ENCODE measurements at regions not wholly inside any gene's neighbourhood (a gene's known extent, or its start where the extent isn't known, plus 50 kb on each side); places are given as distances from the start of the nearest gene placed in this dataset.
"Not testable (repeated sequence)": the region's sequence is repeated elsewhere in the genome, so short reads cannot be mapped to it uniquely, and the experiment has no call there.

GRCh38 chr3:167032267-167032876 lies 347.7 kb downstream of the ZBBX start:
- Histone ChIP-seq H4K20me1 (ENCODE audit: control insufficient read depth, extremely low read depth, insufficient read depth, low read length) (no peaks in the 10 kb centered on the region), H3K36me3 (ENCODE audit: control insufficient read depth, insufficient read depth, low read length) (no peaks in the 10 kb centered on the region), H3K27ac (ENCODE audit: insufficient read depth, low read length) (no peak overlapping the region), H3K9me3 (ENCODE audit: control insufficient read depth, insufficient read depth, low read depth, low read length) (no peaks in the 10 kb centered on the region), H3K4me1 (ENCODE audit: control insufficient read depth, extremely low read depth, insufficient read depth, low read length) (no peaks in the 10 kb centered on the region), H2AFZ (ENCODE audit: low read length) (no peak overlapping the region), H3K4me2 (ENCODE audit: extremely low read depth, insufficient read depth, low read length) (no peak overlapping the region), H3K4me3 (replicated peaks in 1 of 4; ENCODE audit: control extremely low read depth in 1 of 4, insufficient read depth in 1 of 4, low read depth in 3 of 4, low read length in 4 of 4) (no peak overlapping the region), H3K79me2 (ENCODE audit: control insufficient read depth, insufficient read depth, low read length) (no peaks in the 10 kb centered on the region), H3K27me3 (ENCODE audit: control insufficient read depth, insufficient read depth, low read length) (no peaks in the 10 kb centered on the region), H3K9ac (ENCODE audit: insufficient read depth, low read length) (no peak overlapping the region)
- peak; percentile 61 to 79 for DNase-seq (ENCODE audit: low read depth in 2 of 2)
- no peak for TF ChIP-seq EZH2 (IDR thresholded peaks at IDR 0.05; ENCODE audit: low read length, missing control alignments)
- peak in 1 of 2 donors; percentile 60 for TF ChIP-seq CTCF (conservative IDR thresholded peaks at IDR 0.05 in 1 of 2, IDR thresholded peaks at IDR 0.05 in 1 of 2; ENCODE audit: low read depth in 1 of 2, low read length in 2 of 2)

- Histone ChIP-seq H2AFZ (ENCODE audit: low read length) (no peak overlapping the region), H3K4me2 (ENCODE audit: extremely low read depth, insufficient read depth, low read length) (no peak overlapping the region), H3K27ac (ENCODE audit: insufficient read depth, low read length) (no peak overlapping the region), H3K9ac (ENCODE audit: insufficient read depth, low read length) (no peak overlapping the region), H3K4me3 (replicated peaks in 1 of 4; ENCODE audit: control extremely low read depth in 1 of 4, insufficient read depth in 1 of 4, low read depth in 3 of 4, low read length in 4 of 4) (no peak overlapping the region), H3K36me3 (ENCODE audit: control insufficient read depth, insufficient read depth, low read length) (no peaks in the 10 kb centered on the region), H3K27me3 (ENCODE audit: control insufficient read depth, insufficient read depth, low read length) (no peaks in the 10 kb centered on the region), H3K79me2 (ENCODE audit: control insufficient read depth, insufficient read depth, low read length) (no peaks in the 10 kb centered on the region), H4K20me1 (ENCODE audit: control insufficient read depth, extremely low read depth, insufficient read depth, low read length) (no peaks in the 10 kb centered on the region), H3K9me3 (ENCODE audit: control insufficient read depth, insufficient read depth, low read depth, low read length) (no peaks in the 10 kb centered on the region), H3K4me1 (ENCODE audit: control insufficient read depth, extremely low read depth, insufficient read depth, low read length) (no peaks in the 10 kb centered on the region)
- DNase-seq (ENCODE audit: low read depth in 2 of 2): peak in 1 of 2 donors; percentile 8
- TF ChIP-seq EZH2 (IDR thresholded peaks at IDR 0.05; ENCODE audit: low read length, missing control alignments): no peak
- no peak for TF ChIP-seq CTCF (conservative IDR thresholded peaks at IDR 0.05 in 1 of 2, IDR thresholded peaks at IDR 0.05 in 1 of 2; ENCODE audit: low read depth in 1 of 2, low read length in 2 of 2)
Measured at GRCh38 chr3:167031364-167032049, 348.6 kb downstream of the ZBBX start.

GRCh38 chr3:167030082-167030725 lies 349.9 kb downstream of the ZBBX start:
- no peak overlapping the region for H3K27ac ChIP-seq (ENCODE audit: insufficient read depth, low read length)
- H3K27me3 ChIP-seq (ENCODE audit: control insufficient read depth, insufficient read depth, low read length): no peaks in the 10 kb centered on the region
- DNase-seq (ENCODE audit: low read depth in 2 of 2): no peak
- no peaks in the 10 kb centered on the region for H3K36me3 ChIP-seq (ENCODE audit: control insufficient read depth, insufficient read depth, low read length)
- no peak overlapping the region for H3K9ac ChIP-seq (ENCODE audit: insufficient read depth, low read length)
- no peaks in the 10 kb centered on the region for H3K9me3 ChIP-seq (ENCODE audit: control insufficient read depth, insufficient read depth, low read depth, low read length)
- H3K4me2 ChIP-seq (ENCODE audit: extremely low read depth, insufficient read depth, low read length): no peak overlapping the region
- no peak overlapping the region for H3K4me3 ChIP-seq (replicated peaks in 1 of 4; ENCODE audit: control extremely low read depth in 1 of 4, insufficient read depth in 1 of 4, low read depth in 3 of 4, low read length in 4 of 4)
- H3K4me1 ChIP-seq (ENCODE audit: control insufficient read depth, extremely low read depth, insufficient read depth, low read length): no peaks in the 10 kb centered on the region
- H2AFZ ChIP-seq (ENCODE audit: low read length): no peak overlapping the region
- TF ChIP-seq CTCF (conservative IDR thresholded peaks at IDR 0.05 in 1 of 2, IDR thresholded peaks at IDR 0.05 in 1 of 2; ENCODE audit: low read depth in 1 of 2, low read length in 2 of 2) (no peak), EZH2 (IDR thresholded peaks at IDR 0.05; ENCODE audit: low read length, missing control alignments) (no peak)
- no peaks in the 10 kb centered on the region for H3K79me2 ChIP-seq (ENCODE audit: control insufficient read depth, insufficient read depth, low read length)
- no peaks in the 10 kb centered on the region for H4K20me1 ChIP-seq (ENCODE audit: control insufficient read depth, extremely low read depth, insufficient read depth, low read length)

GRCh38 chr3:167019503-167019902 lies 360.6 kb downstream of the ZBBX start:
- H3K4me1 ChIP-seq (ENCODE audit: control insufficient read depth, extremely low read depth, insufficient read depth, low read length); H3K4me3 ChIP-seq (replicated peaks in 1 of 4; ENCODE audit: control extremely low read depth in 1 of 4, insufficient read depth in 1 of 4, low read depth in 3 of 4, low read length in 4 of 4); H3K9me3 ChIP-seq (ENCODE audit: control insufficient read depth, insufficient read depth, low read depth, low read length); H3K4me2 ChIP-seq (ENCODE audit: extremely low read depth, insufficient read depth, low read length); H3K27ac ChIP-seq (ENCODE audit: insufficient read depth, low read length); H3K79me2 ChIP-seq (ENCODE audit: control insufficient read depth, insufficient read depth, low read length); H3K27me3 ChIP-seq (ENCODE audit: control insufficient read depth, insufficient read depth, low read length); H3K36me3 ChIP-seq (ENCODE audit: control insufficient read depth, insufficient read depth, low read length); H4K20me1 ChIP-seq (ENCODE audit: control insufficient read depth, extremely low read depth, insufficient read depth, low read length); H2AFZ ChIP-seq (ENCODE audit: low read length); DNase-seq (ENCODE audit: low read depth in 2 of 2); H3K9ac ChIP-seq (ENCODE audit: insufficient read depth, low read length): not testable (repeated sequence)
